GM12878 (cell line): ENCODE measurements at regions not wholly inside any gene's neighbourhood (a gene's known extent, or its start where the extent isn't known, plus 50 kb on each side); places are given as distances from the start of the nearest gene placed in this dataset.

ENCODE experiments used
- CBX5 ChIP-seq: sonication (generic); IDR thresholded peaks from 2 replicates; pipeline ENCODE4 v1.6.1; 2016; ENCODE audit warnings: low read depth, moderate library complexity, mild to moderate bottlenecking, inconsistent platforms
- E2F8 ChIP-seq: fragments of 450-650 bp; IDR thresholded peaks from 2 replicates; pipeline ENCODE4 v1.6.1; 2018; ENCODE audit warnings: mild to moderate bottlenecking, low read depth, moderate library complexity; ENCODE audit not compliant: partially characterized antibody
- KDM1A ChIP-seq: fragments of 200-600 bp; sonication (generic); IDR thresholded peaks from 2 replicates; pipeline ENCODE4 v1.6.1; 2016; ENCODE audit warnings: borderline replicate concordance
- MYC ChIP-seq: IDR thresholded peaks from 2 replicates; pipeline ENCODE4 v1.6.1; 2011; ENCODE audit warnings: mild to moderate bottlenecking, low read length, moderate library complexity, inconsistent platforms; ENCODE audit not compliant: insufficient read depth, insufficient replicate concordance, insufficient read length, severe bottlenecking
- NFXL1 ChIP-seq: fragments of 450-650 bp; IDR thresholded peaks from 2 replicates; pipeline ENCODE4 v1.6.1; 2017; ENCODE audit warnings: antibody characterized with exemption, mild to moderate bottlenecking, borderline replicate concordance
- NFYB ChIP-seq: IDR thresholded peaks from 2 replicates; pipeline ENCODE4 v1.6.1; 2011; ENCODE audit warnings: low read depth, mild to moderate bottlenecking, low read length, improper control_type of control experiment, moderate library complexity; ENCODE audit not compliant: insufficient read depth
- SIN3A ChIP-seq: IDR thresholded peaks from 2 replicates; pipeline ENCODE4 v1.6.1; 2012; ENCODE audit warnings: low read depth, low read length, improper control_type of control experiment
- TCF3 ChIP-seq: IDR thresholded peaks from 2 replicates; pipeline ENCODE4 v1.6.1; 2012; ENCODE audit warnings: low read depth, mild to moderate bottlenecking, low read length, borderline replicate concordance; ENCODE audit not compliant: insufficient read depth
- ZBTB4 ChIP-seq: fragments of 450-650 bp; formaldehyde crosslinking; IDR thresholded peaks from 2 replicates; pipeline ENCODE4 v1.4.0; 2022; ENCODE audit warnings: mild to moderate bottlenecking, moderate library complexity
- TF ChIP-seq, protein P1 (sequence below): fragments of 150-350 bp; IDR thresholded peaks from 2 replicates; pipeline ENCODE4 v1.6.1; 2016; ENCODE audit warnings: low read depth, low read length

DNA sequence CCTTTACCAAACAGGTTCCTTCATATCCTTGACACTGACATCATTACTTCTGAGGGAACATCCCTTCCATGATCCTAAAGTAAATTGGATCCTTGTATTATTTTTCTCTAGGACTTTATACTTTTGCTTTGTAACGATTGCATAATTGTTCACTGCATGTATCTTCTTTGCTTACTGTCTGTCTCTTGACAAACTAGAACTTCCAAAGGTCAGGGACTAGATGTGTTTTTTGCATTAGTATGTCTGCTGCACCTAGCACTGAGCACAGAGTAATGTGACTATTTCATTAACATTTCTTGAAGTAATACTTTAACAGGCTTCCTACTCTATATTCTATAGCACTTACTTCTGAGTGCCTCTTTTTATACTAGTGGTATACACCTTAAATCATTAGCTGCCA is 976.6 kb upstream of the SORCS1 start (continued):
- TF ChIP-seq, protein P1, sequence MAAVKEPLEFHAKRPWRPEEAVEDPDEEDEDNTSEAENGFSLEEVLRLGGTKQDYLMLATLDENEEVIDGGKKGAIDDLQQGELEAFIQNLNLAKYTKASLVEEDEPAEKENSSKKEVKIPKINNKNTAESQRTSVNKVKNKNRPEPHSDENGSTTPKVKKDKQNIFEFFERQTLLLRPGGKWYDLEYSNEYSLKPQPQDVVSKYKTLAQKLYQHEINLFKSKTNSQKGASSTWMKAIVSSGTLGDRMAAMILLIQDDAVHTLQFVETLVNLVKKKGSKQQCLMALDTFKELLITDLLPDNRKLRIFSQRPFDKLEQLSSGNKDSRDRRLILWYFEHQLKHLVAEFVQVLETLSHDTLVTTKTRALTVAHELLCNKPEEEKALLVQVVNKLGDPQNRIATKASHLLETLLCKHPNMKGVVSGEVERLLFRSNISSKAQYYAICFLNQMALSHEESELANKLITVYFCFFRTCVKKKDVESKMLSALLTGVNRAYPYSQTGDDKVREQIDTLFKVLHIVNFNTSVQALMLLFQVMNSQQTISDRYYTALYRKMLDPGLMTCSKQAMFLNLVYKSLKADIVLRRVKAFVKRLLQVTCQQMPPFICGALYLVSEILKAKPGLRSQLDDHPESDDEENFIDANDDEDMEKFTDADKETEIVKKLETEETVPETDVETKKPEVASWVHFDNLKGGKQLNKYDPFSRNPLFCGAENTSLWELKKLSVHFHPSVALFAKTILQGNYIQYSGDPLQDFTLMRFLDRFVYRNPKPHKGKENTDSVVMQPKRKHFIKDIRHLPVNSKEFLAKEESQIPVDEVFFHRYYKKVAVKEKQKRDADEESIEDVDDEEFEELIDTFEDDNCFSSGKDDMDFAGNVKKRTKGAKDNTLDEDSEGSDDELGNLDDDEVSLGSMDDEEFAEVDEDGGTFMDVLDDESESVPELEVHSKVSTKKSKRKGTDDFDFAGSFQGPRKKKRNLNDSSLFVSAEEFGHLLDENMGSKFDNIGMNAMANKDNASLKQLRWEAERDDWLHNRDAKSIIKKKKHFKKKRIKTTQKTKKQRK: no peak
- TF ChIP-seq NFYB (no peak), TCF3 (no peak), NFXL1 (no peak), E2F8 (no peak), KDM1A (no peak), ZBTB4 (CRISPR knock-in tag) (no peak), CBX5 (no peak), MYC (no peak), SIN3A (no peak)
